Ovary (tissue), 7 donors: ENCODE measurements at regions not wholly inside any gene's neighbourhood (a gene's known extent, or its start where the extent isn't known, plus 50 kb on each side); places are given as distances from the start of the nearest gene placed in this dataset.

Experiments used
- DNase-seq, 5 donors: peaks; one replicate each; pipeline ENCODE4 v3.0.0-alpha.2; 2019 to 2020
- H3K27ac ChIP-seq, 2 donors: fragments of 200-600 bp; one replicate each; pipeline versions ENCODE4 v1.5.1 to v1.8.0; 2019 to 2022
- H3K27me3 ChIP-seq: fragments of 200-600 bp; one replicate; pipeline ENCODE4 v1.8.0; 2022
- H3K36me3 ChIP-seq: fragments of 200-600 bp; sonication (generic); one replicate; pipeline ENCODE4 v1.5.1; 2019
- H3K4me1 ChIP-seq: one replicate; pipeline ENCODE4 v1.8.1; 2013; ENCODE audit warnings: mild to moderate bottlenecking, moderate library complexity; ENCODE audit not compliant: insufficient read depth
- H3K4me3 ChIP-seq: fragments of 200-600 bp; sonication (generic); one replicate; pipeline ENCODE4 v1.5.1; 2017
- H3K9me3 ChIP-seq, 2 donors: fragments of 200-600 bp in 1 of 2; sonication (generic) in 1 of 2; one replicate each; pipeline versions ENCODE4 v1.5.1 to v1.8.1; 2013 to 2019; ENCODE audit warnings: mild to moderate bottlenecking in 1 of 2, moderate library complexity in 1 of 2
- CTCF ChIP-seq, 3 donors: fragments of 450-650 bp in 2 of 3; fragments of 200-600 bp in 1 of 3; IDR thresholded peaks; one replicate each; pipeline versions ENCODE4 v1.5.1 to v1.8.0; 2016 to 2022; ENCODE audit warnings: antibody characterized with exemption in 3 of 3, mild to moderate bottlenecking in 1 of 3
- EP300 ChIP-seq: sonication (generic); formaldehyde crosslinking; IDR thresholded peaks from one replicate; pipeline ENCODE4 v1.6.1; 2017; ENCODE audit warnings: antibody characterized with exemption
- POLR2A ChIP-seq: fragments of 450-650 bp; IDR thresholded peaks from one replicate; pipeline ENCODE4 v1.6.1; 2017; ENCODE audit warnings: antibody characterized with exemption, mild to moderate bottlenecking, moderate library complexity
- WGBS, 3 donors: extraction: QIAGEN DNeasy Blood & Tissue Kit in 1 of 3; methylation state at CpG; one replicate each; pipeline versions ENCODE4 v1.1.5 to v1.1.7; 2013 to 2017; 5-methylcytosine and 5-hydroxymethylcytosine counted together
- intact Hi-C, 4 donors: fragments of 100-400 bp; cut with DNase I; formaldehyde crosslinking; loops; one replicate each; pipeline versions ENCODE4 v1.11.0 to v1.15.1; 2022 to 2023
- donor health status: DM: no; HTN: no; CAD: no; lungs with moderate emphysema.
- donor health status: DM: no; HTN: no; CAD: no.
- donor health status: Bipolar disorder and iron deficiency.
- donor health status: DM: no; HTN: no; CAD: no.
- donor health status: DM: yes; HTN: yes; CAD: no.

DNA sequence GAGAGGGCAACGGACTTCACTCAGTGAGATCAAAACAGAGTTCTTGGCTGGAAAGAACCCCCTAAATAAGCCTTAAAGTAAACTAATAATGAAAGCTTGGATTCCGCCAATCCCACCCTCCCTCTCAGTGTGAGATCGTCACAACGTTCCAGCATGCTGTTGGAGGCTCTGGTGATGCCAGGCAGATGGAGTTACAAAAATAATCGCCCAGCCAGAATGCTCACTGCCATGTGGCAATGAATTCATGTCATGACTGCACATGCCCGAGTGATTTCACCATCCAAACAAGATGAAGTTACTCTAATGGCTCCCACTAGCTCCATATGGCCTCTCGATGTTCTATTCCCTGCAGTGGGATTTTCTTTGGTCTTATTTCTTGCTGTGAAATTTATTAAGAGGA lies 248.0 kb downstream of the SPATA18 start:
- H3K4me3 ChIP-seq, result no peak overlapping the region
- TF ChIP-seq POLR2A (no peak), CTCF (IDR thresholded peaks at IDR 0.05) (no peak), EP300 (no peak)
- no peak overlapping the region for H3K27ac ChIP-seq
- H3K4me1 ChIP-seq, result no peaks in the 10 kb centered on the region
- no peaks in the 10 kb centered on the region for H3K9me3 ChIP-seq
- 78 to 84% (median 81%) methylated on average over 7 of the region's 7 CpGs for WGBS, 3 donors
- DNase-seq, result no peak
- no peaks in the 10 kb centered on the region for H3K27me3 ChIP-seq
- no peaks in the 10 kb centered on the region for H3K36me3 ChIP-seq
- intact Hi-C loops, result no loop called here

DNA sequence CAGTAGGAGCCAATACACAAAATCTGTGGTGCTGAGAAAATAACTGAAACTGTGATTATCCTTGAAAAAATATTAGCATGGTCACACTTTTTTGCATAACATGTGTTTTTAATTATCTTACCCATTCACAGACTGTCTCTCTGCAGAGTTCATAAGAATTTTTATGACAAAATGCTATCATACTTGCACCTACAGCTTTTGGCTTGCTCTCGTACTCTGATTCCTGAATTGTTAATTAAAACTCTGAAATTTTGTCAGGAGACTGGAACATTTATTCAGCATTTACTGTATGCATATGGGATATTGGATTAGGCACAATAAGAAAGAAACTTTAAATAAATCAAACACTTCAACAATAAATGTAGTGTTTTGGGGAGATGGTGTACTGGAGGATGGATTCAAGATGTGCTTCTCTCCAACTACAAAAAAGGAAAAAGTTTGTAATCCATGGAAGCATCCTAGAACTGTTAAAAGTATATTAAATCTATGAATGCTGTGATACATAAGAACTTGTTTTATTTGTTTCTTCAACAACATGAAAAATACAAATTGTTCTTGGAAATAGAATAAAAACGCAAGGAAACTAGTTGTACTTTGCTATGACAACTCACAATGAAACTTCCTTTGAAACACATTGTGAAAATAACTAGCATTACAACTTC lies 260.5 kb downstream of the SPATA18 start:
- no peak overlapping the region for H3K4me3 ChIP-seq
- intact Hi-C loops, result no loop called here
- WGBS, 3 donors, result 64 to 75% (median 69%) methylated on average over 2 of the region's 2 CpGs
- H3K9me3 ChIP-seq, result no peaks in the 10 kb centered on the region
- no peaks in the 10 kb centered on the region for H3K27me3 ChIP-seq
- no peak for DNase-seq
- no peak overlapping the region for H3K27ac ChIP-seq
- H3K36me3 ChIP-seq, result no peaks in the 10 kb centered on the region
- TF ChIP-seq EP300 (no peak), CTCF (IDR thresholded peaks at IDR 0.05) (no peak), POLR2A (no peak)
- H3K4me1 ChIP-seq, result no peaks in the 10 kb centered on the region

GRCh38 chr4:52312722-52313121 lies 261.6 kb downstream of the SPATA18 start:
- TF ChIP-seq POLR2A (no peak), EP300 (no peak), CTCF (IDR thresholded peaks at IDR 0.05) (no peak)
- H3K4me3 ChIP-seq, result no peak overlapping the region
- no peaks in the 10 kb centered on the region for H3K4me1 ChIP-seq
- no peak overlapping the region for H3K27ac ChIP-seq
- no peak for DNase-seq
- WGBS, 3 donors, result 51 to 54% (median 53%) methylated on average over 2 of the region's 2 CpGs
- H3K9me3 ChIP-seq, result no peaks in the 10 kb centered on the region
- H3K36me3 ChIP-seq, result no peaks in the 10 kb centered on the region
- intact Hi-C loops, result no loop called here
- H3K27me3 ChIP-seq, result no peaks in the 10 kb centered on the region

DNA sequence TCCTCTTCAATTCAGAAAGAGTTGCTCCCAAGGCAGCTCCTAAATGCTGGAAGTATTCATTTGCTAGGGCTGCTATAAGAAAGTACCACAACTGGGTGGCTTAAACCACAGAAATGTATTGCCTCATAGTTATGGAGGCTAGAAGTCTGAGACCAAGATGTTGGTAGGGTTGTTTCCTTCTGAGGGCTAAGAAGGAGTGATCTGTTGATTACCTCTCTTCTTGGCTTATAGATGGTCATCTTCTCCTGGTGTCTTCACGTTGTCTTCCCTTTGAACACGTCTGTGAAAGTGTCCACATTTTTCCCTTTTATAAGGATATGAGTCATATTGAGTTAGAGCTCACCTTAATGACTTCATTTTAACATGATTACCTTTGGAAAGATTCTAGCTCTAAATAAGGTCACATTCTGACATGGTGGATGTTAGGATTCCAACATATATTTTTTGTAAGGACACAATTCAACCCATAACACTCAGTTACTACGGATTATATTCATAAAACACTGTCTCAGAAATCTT lies 266.3 kb downstream of the SPATA18 start:
- Histone ChIP-seq H3K27ac (no peak overlapping the region), H3K4me3 (no peak overlapping the region), H3K4me1 (no peaks in the 10 kb centered on the region), H3K9me3 (no peaks in the 10 kb centered on the region), H3K36me3 (no peaks in the 10 kb centered on the region), H3K27me3 (no peaks in the 10 kb centered on the region)
- DNase-seq, result no peak
- intact Hi-C loops, result no loop called here
- TF ChIP-seq POLR2A (no peak), EP300 (no peak), CTCF (IDR thresholded peaks at IDR 0.05) (no peak)
- WGBS, 3 donors, result 53 to 79% (median 79%) methylated on average over 3 of the region's 3 CpGs
